ENCODE measurements at regions not wholly inside any gene's neighbourhood (a gene's known extent, or its start where the extent isn't known, plus 50 kb on each side); places are given as distances from the start of the nearest gene placed in this dataset.

DNA sequence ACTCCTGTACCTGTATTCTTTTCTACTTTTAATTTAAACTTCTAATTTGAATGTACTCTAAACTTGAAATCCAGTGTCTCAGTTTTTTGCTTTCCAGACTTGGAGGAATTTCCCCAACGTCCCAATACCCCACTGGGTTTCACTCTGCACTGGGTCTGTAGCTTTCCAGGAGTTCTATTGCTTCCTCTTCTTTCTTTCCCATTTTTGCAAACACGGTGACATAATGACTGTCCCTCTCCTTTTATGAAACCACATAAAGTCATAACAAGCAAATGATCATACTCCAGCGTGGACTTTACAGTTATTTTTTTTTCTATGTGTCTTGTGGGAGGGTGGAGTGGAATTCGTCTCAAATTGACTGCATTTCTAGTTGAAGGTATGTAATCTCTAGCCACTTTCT, 97.1 kb downstream of the FASLG start:
- H3K9me3 ChIP-seq (ENCODE audit: severe bottlenecking): no peaks in the 10 kb centered on the region
- H3K27ac ChIP-seq: no peak overlapping the region
- peaks cover 70% of the 10 kb centered on the region for H3K27me3 ChIP-seq (ENCODE audit: insufficient read depth, low read depth, severe bottlenecking)
- no peak overlapping the region for H3K4me3 ChIP-seq (ENCODE audit: low read depth, low read length)
- no peaks in the 10 kb centered on the region for H3K36me3 ChIP-seq
- TF ChIP-seq, protein P1, sequence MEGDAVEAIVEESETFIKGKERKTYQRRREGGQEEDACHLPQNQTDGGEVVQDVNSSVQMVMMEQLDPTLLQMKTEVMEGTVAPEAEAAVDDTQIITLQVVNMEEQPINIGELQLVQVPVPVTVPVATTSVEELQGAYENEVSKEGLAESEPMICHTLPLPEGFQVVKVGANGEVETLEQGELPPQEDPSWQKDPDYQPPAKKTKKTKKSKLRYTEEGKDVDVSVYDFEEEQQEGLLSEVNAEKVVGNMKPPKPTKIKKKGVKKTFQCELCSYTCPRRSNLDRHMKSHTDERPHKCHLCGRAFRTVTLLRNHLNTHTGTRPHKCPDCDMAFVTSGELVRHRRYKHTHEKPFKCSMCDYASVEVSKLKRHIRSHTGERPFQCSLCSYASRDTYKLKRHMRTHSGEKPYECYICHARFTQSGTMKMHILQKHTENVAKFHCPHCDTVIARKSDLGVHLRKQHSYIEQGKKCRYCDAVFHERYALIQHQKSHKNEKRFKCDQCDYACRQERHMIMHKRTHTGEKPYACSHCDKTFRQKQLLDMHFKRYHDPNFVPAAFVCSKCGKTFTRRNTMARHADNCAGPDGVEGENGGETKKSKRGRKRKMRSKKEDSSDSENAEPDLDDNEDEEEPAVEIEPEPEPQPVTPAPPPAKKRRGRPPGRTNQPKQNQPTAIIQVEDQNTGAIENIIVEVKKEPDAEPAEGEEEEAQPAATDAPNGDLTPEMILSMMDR (IDR thresholded peaks at IDR 0.05; ENCODE audit: low read depth, low read length): no peak
- DNase-seq: no peak

DNA sequence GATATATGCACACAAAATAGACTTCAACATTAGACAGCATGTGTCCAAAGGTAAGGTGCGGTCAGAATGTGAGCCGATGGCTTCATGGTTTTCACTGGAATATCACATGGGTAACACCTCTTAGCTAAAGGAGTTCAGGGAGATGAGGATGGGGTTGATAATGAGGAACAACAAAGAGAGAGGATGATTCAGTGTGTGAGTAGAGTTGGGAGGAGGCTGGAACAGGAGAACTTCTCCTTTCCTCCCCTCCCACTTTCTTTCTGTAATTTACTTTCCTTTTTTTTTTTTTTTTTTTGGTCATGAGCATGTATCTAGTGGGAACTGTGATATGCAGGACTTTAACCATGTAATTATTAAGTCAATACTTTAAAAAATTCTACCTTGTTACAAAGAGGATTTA, 99.4 kb downstream of the FASLG start:
- H3K36me3 ChIP-seq: no peaks in the 10 kb centered on the region
- H3K4me3 ChIP-seq (ENCODE audit: low read depth, low read length): no peak overlapping the region
- peaks cover 63% of the 10 kb centered on the region for H3K27me3 ChIP-seq (ENCODE audit: insufficient read depth, low read depth, severe bottlenecking)
- TF ChIP-seq, protein P1 (IDR thresholded peaks at IDR 0.05; ENCODE audit: low read depth, low read length): no peak
- H3K9me3 ChIP-seq (ENCODE audit: severe bottlenecking): no peaks in the 10 kb centered on the region
- DNase-seq: no peak
- no peak overlapping the region for H3K27ac ChIP-seq

DNA sequence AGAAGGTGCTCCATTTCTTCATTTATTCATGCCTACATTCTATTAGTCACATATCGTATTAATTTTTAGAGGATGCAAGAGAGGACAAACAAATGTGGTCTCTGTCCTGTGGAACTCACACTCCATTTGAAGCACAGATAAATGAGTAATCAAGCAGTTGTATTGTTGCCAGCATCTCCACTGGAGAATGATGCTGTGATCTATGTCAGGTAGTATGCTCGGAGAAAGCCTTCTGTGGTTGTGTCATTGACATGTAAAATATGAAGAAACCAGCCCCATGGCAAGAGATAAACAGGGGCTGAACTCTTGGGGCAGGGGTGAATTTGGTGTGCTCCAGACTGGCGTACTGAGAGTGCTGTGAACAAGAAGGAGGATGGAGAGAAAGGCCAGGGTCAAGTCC, 101.2 kb downstream of the FASLG start:
- H3K36me3 ChIP-seq: no peaks in the 10 kb centered on the region
- peaks cover 55% of the 10 kb centered on the region for H3K27me3 ChIP-seq (ENCODE audit: insufficient read depth, low read depth, severe bottlenecking)
- H3K4me3 ChIP-seq (ENCODE audit: low read depth, low read length): no peak overlapping the region
- no peaks in the 10 kb centered on the region for H3K9me3 ChIP-seq (ENCODE audit: severe bottlenecking)
- TF ChIP-seq, protein P1 (IDR thresholded peaks at IDR 0.05; ENCODE audit: low read depth, low read length): no peak
- no peak for DNase-seq
- no peak overlapping the region for H3K27ac ChIP-seq

DNA sequence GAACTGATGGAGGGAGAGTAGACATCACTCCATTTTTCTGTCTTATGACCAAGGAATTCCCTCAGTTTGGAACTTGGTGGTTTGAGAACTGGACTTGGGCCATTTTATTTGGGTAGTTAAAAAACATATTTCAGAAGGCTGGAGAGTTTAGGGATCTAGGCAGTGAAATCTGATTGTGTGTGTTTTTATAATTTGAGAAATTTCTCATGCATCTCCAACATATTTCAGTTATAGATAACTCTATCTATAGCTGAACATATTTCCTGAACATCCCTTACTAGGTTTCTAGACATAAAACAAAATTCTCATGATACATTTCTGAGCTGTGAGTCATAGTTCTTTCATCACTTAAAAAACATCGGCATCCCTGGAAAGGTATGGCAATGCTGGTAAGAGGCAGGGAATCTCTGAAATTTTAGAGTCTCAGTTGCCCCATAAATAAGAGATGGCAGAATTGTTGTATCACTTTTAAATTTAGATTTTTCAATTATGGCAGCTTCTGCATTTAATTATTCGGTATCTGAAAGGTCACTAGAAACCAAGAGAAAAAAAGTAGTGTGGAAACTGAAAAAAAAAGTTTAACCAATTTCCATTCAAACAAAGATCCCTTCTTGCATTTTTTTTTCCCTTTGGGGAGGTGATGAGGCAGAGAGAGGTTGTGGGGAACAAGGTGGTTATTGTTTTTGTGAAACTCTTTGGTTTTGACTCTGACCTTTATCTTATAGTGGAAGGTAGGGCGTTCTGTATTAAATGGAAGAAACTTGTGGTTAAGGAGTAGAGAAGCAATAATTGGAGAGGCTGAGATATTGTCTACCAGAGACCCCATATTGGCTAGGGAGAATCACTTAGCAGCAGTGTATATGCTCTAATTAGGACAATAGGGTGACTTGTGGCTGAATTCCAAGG, 102.9 kb downstream of the FASLG start:
- no peak for DNase-seq

DNA sequence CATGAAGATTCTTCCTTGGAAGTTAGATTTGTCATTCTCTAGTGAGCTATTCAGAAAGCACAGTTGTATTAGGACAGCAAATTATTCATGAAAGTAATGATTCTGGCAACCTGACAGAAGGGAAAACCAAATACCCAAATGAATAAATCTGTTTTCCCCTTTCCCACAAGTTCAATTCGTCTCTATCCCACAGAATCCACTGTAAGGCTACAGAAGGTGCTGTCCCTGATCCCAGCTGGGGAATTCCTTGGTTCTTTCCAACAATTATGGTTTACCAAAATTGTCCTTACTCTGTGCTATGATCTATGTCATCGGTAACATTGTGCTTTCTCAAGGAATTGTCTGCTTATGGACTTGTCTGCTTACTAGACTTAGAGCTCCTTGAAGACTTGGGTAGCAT, 104.2 kb downstream of the FASLG start:
- Histone ChIP-seq H3K4me3 (ENCODE audit: low read depth, low read length) (no peak overlapping the region), H3K9me3 (ENCODE audit: severe bottlenecking) (no peaks in the 10 kb centered on the region), H3K36me3 (no peaks in the 10 kb centered on the region), H3K27me3 (ENCODE audit: insufficient read depth, low read depth, severe bottlenecking) (peaks cover 52% of the 10 kb centered on the region), H3K27ac (no peak overlapping the region)
- TF ChIP-seq, protein P1 (IDR thresholded peaks at IDR 0.05; ENCODE audit: low read depth, low read length): no peak
- DNase-seq: no peak

More for the DNA sequence above, 102.9 kb downstream of the FASLG start:
- Histone ChIP-seq H3K27me3 (ENCODE audit: insufficient read depth, low read depth, severe bottlenecking) (peaks cover 56% of the 10 kb centered on the region), H3K4me3 (ENCODE audit: low read depth, low read length) (no peak overlapping the region), H3K27ac (no peak overlapping the region), H3K9me3 (ENCODE audit: severe bottlenecking) (no peaks in the 10 kb centered on the region), H3K36me3 (no peaks in the 10 kb centered on the region)
- TF ChIP-seq, protein P1 (IDR thresholded peaks at IDR 0.05; ENCODE audit: low read depth, low read length): no peak

Measured in WERI-Rb-1 (cell line).